MM.1S (cell line): ENCODE measurements at regions not wholly inside any gene's neighbourhood (a gene's known extent, or its start where the extent isn't known, plus 50 kb on each side); places are given as distances from the start of the nearest gene placed in this dataset.

Experiments
- EZH2 ChIP-seq: fragments of 300-600 bp; sonication (generic); optimal IDR thresholded peaks from 2 replicates; pipeline ENCODE3; 2017; ENCODE audit warnings: low read depth, mild to moderate bottlenecking, antibody characterized with exemption, low read length, mixed read lengths
- TF ChIP-seq, protein P1 (sequence below): fragments of 300-600 bp; sonication (generic); IDR thresholded peaks from 2 replicates; pipeline ENCODE4 v1.5.1; 2016; ENCODE audit warnings: antibody characterized with exemption, low read length, mixed read lengths

DNA sequence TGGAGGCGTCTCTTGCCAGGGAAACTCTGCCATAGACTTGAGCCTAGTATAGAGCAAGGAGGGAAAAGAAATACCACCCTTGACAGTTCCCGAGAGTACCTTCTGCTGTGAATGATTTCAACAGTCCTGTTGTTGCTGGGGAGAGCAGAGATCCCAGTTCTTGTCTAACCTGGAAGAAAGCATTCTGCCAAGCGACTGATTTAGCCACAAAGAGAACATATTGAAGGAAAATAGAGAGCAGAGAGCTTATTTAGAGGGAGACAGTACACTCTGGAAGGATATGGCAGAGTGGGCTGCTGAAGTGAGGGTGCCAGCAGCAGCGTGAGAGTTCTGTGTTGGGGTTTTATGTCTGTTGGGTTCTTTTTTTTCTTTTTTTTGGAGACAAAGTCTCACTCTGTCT lies 966.9 kb upstream of the TMEM132C start:
- TF ChIP-seq, protein P1, sequence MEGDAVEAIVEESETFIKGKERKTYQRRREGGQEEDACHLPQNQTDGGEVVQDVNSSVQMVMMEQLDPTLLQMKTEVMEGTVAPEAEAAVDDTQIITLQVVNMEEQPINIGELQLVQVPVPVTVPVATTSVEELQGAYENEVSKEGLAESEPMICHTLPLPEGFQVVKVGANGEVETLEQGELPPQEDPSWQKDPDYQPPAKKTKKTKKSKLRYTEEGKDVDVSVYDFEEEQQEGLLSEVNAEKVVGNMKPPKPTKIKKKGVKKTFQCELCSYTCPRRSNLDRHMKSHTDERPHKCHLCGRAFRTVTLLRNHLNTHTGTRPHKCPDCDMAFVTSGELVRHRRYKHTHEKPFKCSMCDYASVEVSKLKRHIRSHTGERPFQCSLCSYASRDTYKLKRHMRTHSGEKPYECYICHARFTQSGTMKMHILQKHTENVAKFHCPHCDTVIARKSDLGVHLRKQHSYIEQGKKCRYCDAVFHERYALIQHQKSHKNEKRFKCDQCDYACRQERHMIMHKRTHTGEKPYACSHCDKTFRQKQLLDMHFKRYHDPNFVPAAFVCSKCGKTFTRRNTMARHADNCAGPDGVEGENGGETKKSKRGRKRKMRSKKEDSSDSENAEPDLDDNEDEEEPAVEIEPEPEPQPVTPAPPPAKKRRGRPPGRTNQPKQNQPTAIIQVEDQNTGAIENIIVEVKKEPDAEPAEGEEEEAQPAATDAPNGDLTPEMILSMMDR = no peak
- TF ChIP-seq EZH2 = no peak
